Common myeloid progenitor, CD34-positive (primary cell): ENCODE measurements at regions not wholly inside any gene's neighbourhood (a gene's known extent, or its start where the extent isn't known, plus 50 kb on each side); places are given as distances from the start of the nearest gene placed in this dataset.
A peak's percentile ranks its signal among the peaks of the same experiment; 100 is the strongest.

Source experiments
- CTCF ChIA-PET: fragments of 350-600 bp; sonication (Branson Sonifier 250); formaldehyde crosslinking; loops from one replicate; lab custom pipeline; 2021; ENCODE audit warnings: antibody characterized with exemption; lab: Charles Lee
- POLR2A ChIA-PET: fragments of 350-600 bp; sonication (Branson Sonifier 250); formaldehyde crosslinking; loops from one replicate; lab custom pipeline; 2021; ENCODE audit warnings: antibody characterized with exemption; lab: Charles Lee
- DNase-seq, 3 donors: peaks; one replicate each; pipeline versions ENCODE4 v3.0.0 to v3.0.0-alpha.2; 2013
- H3K27ac ChIP-seq, 2 experiments: 1 replicate in 1 of 2; 2 replicates in 1 of 2; pipeline ENCODE4 v1.7.0; 2013; ENCODE audit warnings: inconsistent platforms in 2 of 2, low read length in 2 of 2, mild to moderate bottlenecking in 2 of 2, low read depth in 1 of 2, moderate library complexity in 1 of 2; ENCODE audit not compliant: severe bottlenecking in 2 of 2, insufficient read depth in 1 of 2, poor library complexity in 1 of 2
- H3K27me3 ChIP-seq, 5 experiments: replicated peaks in 2 of 5; 1 replicate in 3 of 5; 2 replicates in 2 of 5; pipeline versions ENCODE4 v1.6.1 to v1.7.0; 2013; ENCODE audit warnings: low read length in 4 of 5, mild to moderate bottlenecking in 2 of 5, moderate library complexity in 2 of 5, inconsistent platforms in 1 of 5; ENCODE audit not compliant: insufficient read depth in 5 of 5, control insufficient read depth in 4 of 5
- H3K36me3 ChIP-seq, 4 experiments: 1 replicate in 2 of 4; 2 replicates in 2 of 4; pipeline versions ENCODE4 v1.6.1 to v1.7.0; 2013; ENCODE audit warnings: low read length in 3 of 4, control low read depth in 1 of 4, mild to moderate bottlenecking in 1 of 4; ENCODE audit not compliant: control insufficient read depth in 4 of 4, insufficient read depth in 4 of 4
- H3K4me1 ChIP-seq, 4 experiments: 1 replicate in 3 of 4; 2 replicates in 1 of 4; pipeline versions ENCODE4 v1.6.1 to v1.7.1; 2013; ENCODE audit warnings: low read length in 3 of 4, mild to moderate bottlenecking in 3 of 4, control low read depth in 1 of 4, inconsistent platforms in 1 of 4, moderate library complexity in 1 of 4; ENCODE audit not compliant: control insufficient read depth in 4 of 4, insufficient read depth in 4 of 4; ENCODE audit errors: control extremely low read depth in 1 of 4
- H3K4me3 ChIP-seq, 7 experiments: 1 replicate in 4 of 7; 2 replicates in 3 of 7; pipeline versions ENCODE4 v1.5.1 to v1.7.0; 2013; ENCODE audit warnings: mild to moderate bottlenecking in 7 of 7, low read length in 6 of 7, moderate library complexity in 6 of 7, inconsistent platforms in 2 of 7, low read depth in 2 of 7, control low read depth in 1 of 7; ENCODE audit not compliant: insufficient read depth in 4 of 7, control insufficient read depth in 1 of 7; ENCODE audit errors: extremely low read depth in 1 of 7
- H3K9me3 ChIP-seq, 5 experiments: 1 replicate in 4 of 5; 2 replicates in 1 of 5; pipeline versions ENCODE4 v1.6.1 to v1.7.1; 2013; ENCODE audit warnings: low read length in 4 of 5, mild to moderate bottlenecking in 2 of 5, inconsistent platforms in 1 of 5, low read depth in 1 of 5, moderate library complexity in 1 of 5; ENCODE audit not compliant: control insufficient read depth in 4 of 5, insufficient read depth in 2 of 5; ENCODE audit errors: control extremely low read depth in 1 of 5
- WGBS: methylation state at CpG from one replicate; pipeline ENCODE4 v1.1.5; 2013; ENCODE audit not compliant: insufficient coverage; 5-methylcytosine and 5-hydroxymethylcytosine counted together

DNA sequence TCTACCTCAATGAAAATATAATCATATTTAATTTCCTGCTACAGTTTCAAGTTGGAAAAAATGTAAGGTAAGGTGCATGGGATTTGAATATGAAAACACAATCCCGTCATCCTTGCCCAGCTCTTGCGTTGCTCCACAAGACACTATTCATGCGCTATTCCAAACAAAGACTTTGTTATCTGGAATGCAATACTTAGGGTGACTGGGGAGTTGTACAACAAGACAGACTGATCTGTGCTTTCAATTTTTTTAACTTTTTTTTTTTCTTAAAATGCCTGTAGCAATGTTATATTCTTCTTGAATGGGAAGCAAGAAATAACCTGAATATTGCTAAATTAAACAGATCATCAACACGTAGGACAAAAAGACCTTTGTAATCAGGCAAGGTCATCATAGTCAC is 1077.2 kb downstream of the TTLL7 start:
- DNase-seq: no peak
- ChIA-PET CTCF (no interaction called here), POLR2A (no interaction called here)
- Histone ChIP-seq H3K4me1 (no peaks in the 10 kb centered on the region), H3K27me3 (no peaks in the 10 kb centered on the region), H3K4me3 (no peak overlapping the region), H3K9me3 (no peaks in the 10 kb centered on the region), H3K36me3 (no peaks in the 10 kb centered on the region), H3K27ac (no peak overlapping the region)
- WGBS: 100% methylated on average over 3 of the region's 4 CpGs

DNA sequence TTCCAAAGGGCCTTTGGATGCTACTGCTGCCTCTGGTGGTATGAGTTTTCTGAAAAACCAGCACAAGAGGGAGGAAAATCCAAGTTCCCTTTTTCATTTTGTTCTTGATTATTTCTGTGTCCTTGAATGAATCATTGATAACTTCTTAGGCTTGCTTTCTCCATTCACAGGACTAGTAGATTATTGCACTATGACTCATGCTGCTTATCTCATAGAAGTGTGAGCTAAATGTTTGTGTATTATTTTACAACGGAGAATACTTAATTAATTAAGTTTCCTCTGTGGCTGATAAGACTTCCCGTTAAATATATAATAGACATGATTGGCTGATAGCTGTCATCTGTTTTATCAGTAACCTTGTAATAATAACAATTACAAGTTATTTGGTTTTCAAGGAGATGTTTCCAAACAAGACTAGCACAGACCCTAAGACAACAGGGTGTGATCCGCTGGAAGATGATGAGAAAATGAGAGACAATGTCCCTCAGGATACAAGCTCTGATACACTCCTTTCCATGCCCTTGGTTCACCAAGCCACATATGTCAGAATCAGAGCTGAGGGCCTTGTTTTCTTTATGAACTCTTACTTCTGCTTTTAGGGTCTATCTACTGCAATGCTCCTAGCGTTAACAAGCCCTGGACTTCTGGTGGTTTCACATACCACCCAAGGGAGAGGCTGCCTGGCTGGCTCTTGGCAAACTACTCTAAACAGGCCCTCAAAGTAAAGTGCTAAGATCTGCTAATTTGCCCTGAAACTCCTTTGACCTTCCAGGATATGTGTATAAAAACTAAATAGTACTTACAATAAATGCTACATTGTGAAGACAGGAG is 1078.3 kb downstream of the TTLL7 start:
- POLR2A ChIA-PET: interaction anchor here (1.0 kb wide), 1 partner anchor 9 kb away, joined by 6 read pairs; no protein-coding TSS in a partner anchor
- peak in 2 of 3 donors; percentile 4 to 13 for DNase-seq
- no peaks in the 10 kb centered on the region for H3K4me1 ChIP-seq
- no peak overlapping the region for H3K4me3 ChIP-seq
- 92% methylated on average over 2 of the region's 4 CpGs for WGBS
- CTCF ChIA-PET: no interaction called here
- no peaks in the 10 kb centered on the region for H3K9me3 ChIP-seq
- H3K27me3 ChIP-seq: no peaks in the 10 kb centered on the region
- no peak overlapping the region for H3K27ac ChIP-seq
- no peaks in the 10 kb centered on the region for H3K36me3 ChIP-seq

- CTCF ChIA-PET: no interaction called here
- Histone ChIP-seq H3K36me3 (no peaks in the 10 kb centered on the region), H3K27me3 (no peaks in the 10 kb centered on the region), H3K4me3 (no peak overlapping the region), H3K9me3 (no peaks in the 10 kb centered on the region), H3K27ac (no peak overlapping the region), H3K4me1 (no peaks in the 10 kb centered on the region)
- DNase-seq: no peak
- POLR2A ChIA-PET: interaction anchor here (1.0 kb wide), 1 partner anchor 9 kb away, joined by 6 read pairs; no protein-coding TSS in a partner anchor
These were observed 1079.1 kb downstream of the TTLL7 start for GRCh38 chr1:82919837-82920236.

- H3K36me3 ChIP-seq: no peaks in the 10 kb centered on the region
- H3K27me3 ChIP-seq: no peaks in the 10 kb centered on the region
- no peak overlapping the region for H3K27ac ChIP-seq
- 100% methylated on average over 1 of the region's 3 CpGs for WGBS
- no peaks in the 10 kb centered on the region for H3K4me1 ChIP-seq
- ChIA-PET CTCF (no interaction called here), POLR2A (no interaction called here)
- H3K9me3 ChIP-seq: no peaks in the 10 kb centered on the region
- DNase-seq: no peak
- no peak overlapping the region for H3K4me3 ChIP-seq
These were observed 1091.6 kb downstream of the TTLL7 start for GRCh38 chr1:82907313-82907712.

DNA sequence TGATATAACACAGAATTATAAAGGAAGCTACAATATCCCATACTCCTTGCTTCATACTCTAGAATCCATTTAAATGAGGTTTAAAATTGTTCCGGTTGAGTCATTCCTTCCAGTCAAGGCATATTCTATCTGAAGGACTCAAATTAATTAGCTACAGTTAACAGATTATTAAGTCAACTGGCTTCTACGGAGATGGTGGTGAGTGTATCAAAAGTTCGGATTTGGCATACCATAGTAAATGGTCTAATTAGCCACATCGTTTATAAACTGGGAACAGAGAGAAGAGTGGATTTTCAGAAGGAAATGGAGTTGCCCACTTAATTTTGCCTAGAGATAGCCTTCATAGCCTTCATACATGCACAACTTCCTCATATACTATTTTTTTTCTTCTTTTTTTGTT is 1095.3 kb downstream of the TTLL7 start:
- H3K4me1 ChIP-seq: no peaks in the 10 kb centered on the region
- POLR2A ChIA-PET: no interaction called here
- CTCF ChIA-PET: no interaction called here
- H3K9me3 ChIP-seq: no peaks in the 10 kb centered on the region
- H3K27me3 ChIP-seq: no peaks in the 10 kb centered on the region
- H3K27ac ChIP-seq: no peak overlapping the region
- WGBS: 58% methylated on average over 2 of the region's 4 CpGs
- H3K36me3 ChIP-seq: no peaks in the 10 kb centered on the region
- H3K4me3 ChIP-seq: no peak overlapping the region
- no peak for DNase-seq

DNA sequence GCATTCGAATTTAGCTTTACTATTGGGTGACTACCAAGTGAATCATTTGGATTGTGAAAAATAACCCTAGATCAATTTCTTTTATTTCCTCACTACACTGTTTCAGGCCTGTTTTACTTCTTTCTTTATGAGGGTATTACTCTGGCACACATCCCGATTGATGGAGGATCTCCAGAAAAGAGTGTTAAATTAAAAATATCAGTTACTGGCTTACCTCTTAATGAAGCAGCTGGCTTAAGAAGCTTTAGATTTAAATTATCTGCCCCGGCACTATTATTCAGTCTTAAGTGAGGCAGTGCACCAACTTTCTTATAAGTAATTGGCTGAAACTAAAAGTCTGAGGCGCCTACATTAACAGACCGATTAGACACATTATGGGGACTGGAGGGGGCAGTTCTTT is 1097.4 kb downstream of the TTLL7 start:
- DNase-seq: no peak
- WGBS: 100% methylated on average over 2 of the region's 5 CpGs
- Histone ChIP-seq H3K36me3 (no peaks in the 10 kb centered on the region), H3K9me3 (no peaks in the 10 kb centered on the region), H3K27me3 (no peaks in the 10 kb centered on the region), H3K4me1 (no peaks in the 10 kb centered on the region), H3K27ac (no peak overlapping the region), H3K4me3 (no peak overlapping the region)
- CTCF ChIA-PET: no interaction called here
- POLR2A ChIA-PET: no interaction called here

DNA sequence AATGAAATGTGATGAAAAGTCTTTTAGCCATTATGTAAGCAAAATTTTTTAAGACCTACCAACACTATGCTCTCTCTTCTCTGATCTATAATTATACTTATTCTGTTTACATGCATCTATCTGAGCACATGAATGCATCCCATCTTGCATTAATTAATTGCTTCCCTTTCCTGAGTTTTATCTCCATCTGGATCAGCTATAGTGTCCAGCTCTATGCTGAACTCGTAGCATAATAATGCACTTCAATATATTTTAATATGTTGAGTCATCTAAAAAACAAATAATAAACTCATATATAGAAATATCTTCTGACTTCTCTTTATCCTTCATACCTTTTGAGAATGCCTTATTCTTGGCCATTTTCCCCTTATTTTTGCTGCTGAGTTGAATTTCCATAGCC is 1097.8 kb downstream of the TTLL7 start:
- ChIA-PET CTCF (no interaction called here), POLR2A (no interaction called here)
- no peak for DNase-seq
- Histone ChIP-seq H3K36me3 (no peaks in the 10 kb centered on the region), H3K4me1 (no peaks in the 10 kb centered on the region), H3K9me3 (no peaks in the 10 kb centered on the region), H3K27ac (no peak overlapping the region), H3K4me3 (no peak overlapping the region), H3K27me3 (no peaks in the 10 kb centered on the region)
- no CpG with 5 or more reads among the region's 1 CpG for WGBS
